ENCODE measurements at regions not wholly inside any gene's neighbourhood (a gene's known extent, or its start where the extent isn't known, plus 50 kb on each side); places are given as distances from the start of the nearest gene placed in this dataset.

DNA sequence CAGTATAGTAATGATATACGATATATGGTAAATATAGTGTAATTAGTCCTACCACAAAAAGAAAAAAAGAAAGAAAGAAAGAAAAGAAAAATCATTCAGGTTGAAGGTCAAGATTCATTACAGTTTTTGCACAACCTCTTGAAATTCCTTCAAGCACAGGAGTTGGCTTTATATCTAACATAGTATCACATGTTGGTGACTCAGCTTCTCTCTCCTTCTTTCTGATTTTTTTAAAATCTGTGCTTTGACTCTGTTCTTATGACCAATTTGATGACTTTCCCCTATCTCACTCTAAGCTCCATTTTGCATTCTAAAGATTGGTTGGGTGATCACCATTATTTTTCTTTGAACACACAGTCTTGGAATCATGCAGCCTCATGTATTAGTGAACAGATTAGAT, 148.2 kb upstream of the COL11A1 start:
- TF ChIP-seq EZH2 (IDR thresholded peaks at IDR 0.05; ENCODE audit: low read depth, unreplicated experiment) (no peak), POLR2AphosphoS5 (IDR thresholded peaks at IDR 0.05; ENCODE audit: low read depth) (no peak), JUNB (IDR thresholded peaks at IDR 0.05; ENCODE audit: unreplicated experiment) (no peak), CREB1 (CRISPR knock-in tag; IDR thresholded peaks at IDR 0.05; ENCODE audit: low read depth) (no peak), EZH2phosphoT487 (IDR thresholded peaks at IDR 0.05; ENCODE audit: unreplicated experiment) (no peak), STAT1 (IDR thresholded peaks at IDR 0.05; ENCODE audit: unreplicated experiment) (no peak), ZNF114 (CRISPR knock-in tag; IDR thresholded peaks at IDR 0.05) (no peak), ZNF462 (CRISPR knock-in tag; IDR thresholded peaks at IDR 0.05) (no peak), ZNF331 (CRISPR knock-in tag; IDR thresholded peaks at IDR 0.05; ENCODE audit: low read depth) (no peak)
- TF ChIP-seq, protein P1, sequence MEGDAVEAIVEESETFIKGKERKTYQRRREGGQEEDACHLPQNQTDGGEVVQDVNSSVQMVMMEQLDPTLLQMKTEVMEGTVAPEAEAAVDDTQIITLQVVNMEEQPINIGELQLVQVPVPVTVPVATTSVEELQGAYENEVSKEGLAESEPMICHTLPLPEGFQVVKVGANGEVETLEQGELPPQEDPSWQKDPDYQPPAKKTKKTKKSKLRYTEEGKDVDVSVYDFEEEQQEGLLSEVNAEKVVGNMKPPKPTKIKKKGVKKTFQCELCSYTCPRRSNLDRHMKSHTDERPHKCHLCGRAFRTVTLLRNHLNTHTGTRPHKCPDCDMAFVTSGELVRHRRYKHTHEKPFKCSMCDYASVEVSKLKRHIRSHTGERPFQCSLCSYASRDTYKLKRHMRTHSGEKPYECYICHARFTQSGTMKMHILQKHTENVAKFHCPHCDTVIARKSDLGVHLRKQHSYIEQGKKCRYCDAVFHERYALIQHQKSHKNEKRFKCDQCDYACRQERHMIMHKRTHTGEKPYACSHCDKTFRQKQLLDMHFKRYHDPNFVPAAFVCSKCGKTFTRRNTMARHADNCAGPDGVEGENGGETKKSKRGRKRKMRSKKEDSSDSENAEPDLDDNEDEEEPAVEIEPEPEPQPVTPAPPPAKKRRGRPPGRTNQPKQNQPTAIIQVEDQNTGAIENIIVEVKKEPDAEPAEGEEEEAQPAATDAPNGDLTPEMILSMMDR (conservative IDR thresholded peaks at IDR 0.05; ENCODE audit: low read depth in 2 of 2), result no peak
